HCT116 (cell line): ENCODE measurements at regions not wholly inside any gene's neighbourhood (a gene's known extent, or its start where the extent isn't known, plus 50 kb on each side); places are given as distances from the start of the nearest gene placed in this dataset.

Experiments
- ATAC-seq: fragments of 200-7000 bp; cut with Tn5 transposase; 2 replicates; pipeline ENCODE4 v1.9.1; 2020; ENCODE audit warnings: mild to moderate bottlenecking, moderate library complexity
- BruUV-seq: library from RNA; stranded (reverse); fragments of 400-500 nt; replicated peaks from 2 replicates; lab custom pipeline; 2021; lab: Mats Ljungman, UMichigan
- CTCF ChIA-PET: fragments of 300-600 bp; sonication (Branson Sonifier 250); formaldehyde crosslinking; loops from one replicate; lab custom pipeline; 2021; ENCODE audit warnings: antibody characterized with exemption; lab: Charles Lee
- POLR2A ChIA-PET: fragments of 300-600, 350-600 bp; sonication (Branson Sonifier 250); formaldehyde crosslinking; loops from one replicate; lab custom pipeline; 2021; ENCODE audit warnings: antibody characterized with exemption; lab: Charles Lee
- RAD21 ChIA-PET, 2 experiments: fragments of 300-600 bp; sonication (Branson Sonifier 250); formaldehyde crosslinking; loops; one replicate each; lab custom pipeline; 2023; ENCODE audit warnings: low total read pairs in 2 of 2; ENCODE audit not compliant: uncharacterized antibody in 2 of 2, unreplicated experiment in 2 of 2, low non-redundant PET in 1 of 2; lab: Charles Lee
- DNase-seq: peaks from one replicate; pipeline ENCODE4 v3.0.0-alpha.2; 2010; ENCODE audit warnings: low read depth, low spot score
- H2AFZ ChIP-seq: fragments of 200-600 bp; shearing (Covaris generic), sonication (generic); 2 replicates; pipeline ENCODE4 v1.6.1; 2017; ENCODE audit warnings: low read depth, mixed run types, mixed read lengths, antibody characterized with exemption, low read length; ENCODE audit not compliant: poor library complexity, severe bottlenecking
- H3K27ac ChIP-seq: 2 replicates; pipeline ENCODE4 v1.5.1; 2012; ENCODE audit warnings: low read depth, low read length
- H3K27me3 ChIP-seq: fragments of 200-600 bp; sonication (generic); 2 replicates; pipeline ENCODE4 v1.6.1; 2016; ENCODE audit warnings: mixed run types, low read length, mixed read lengths; ENCODE audit not compliant: insufficient read depth
- H3K36me3 ChIP-seq, 2 experiments: fragments of 200-500 bp in 1 of 2; fragments of 200-600 bp in 1 of 2; sonication (Bioruptor generic) in 1 of 2; sonication (generic) in 1 of 2; 2 replicates each; pipeline versions ENCODE4 v1.5.1 to v1.6.1; 2014 to 2016; ENCODE audit warnings: low read length in 2 of 2, inconsistent platforms in 1 of 2, mixed read lengths in 1 of 2, mixed run types in 1 of 2; ENCODE audit not compliant: insufficient read depth in 2 of 2, control insufficient read depth in 1 of 2
- H3K4me1 ChIP-seq, 2 experiments: fragments of 200-600 bp in 1 of 2; sonication (generic) in 1 of 2; 2 replicates each; pipeline versions ENCODE4 v1.5.1 to v1.6.1; 2012 to 2017; ENCODE audit warnings: low read length in 2 of 2, inconsistent platforms in 1 of 2, mild to moderate bottlenecking in 1 of 2, mixed read lengths in 1 of 2, mixed run types in 1 of 2, moderate library complexity in 1 of 2; ENCODE audit not compliant: insufficient read depth in 2 of 2, control insufficient read depth in 1 of 2
- H3K4me2 ChIP-seq: fragments of 200-600 bp; sonication (generic); 2 replicates; pipeline ENCODE4 v1.6.1; 2017; ENCODE audit warnings: mixed run types, low read length, mixed read lengths
- H3K4me3 ChIP-seq, 2 experiments: fragments of 200-600 bp in 1 of 2; sonication (generic) in 1 of 2; replicated peaks in 1 of 2; 2 replicates each; pipeline ENCODE4 v1.5.1; 2011 to 2016; ENCODE audit warnings: low read length in 2 of 2, control low read depth in 1 of 2, low read depth in 1 of 2, mild to moderate bottlenecking in 1 of 2, mixed read lengths in 1 of 2, mixed run types in 1 of 2
- H3K79me2 ChIP-seq: fragments of 200-600 bp; sonication (generic); 2 replicates; pipeline ENCODE4 v1.6.1; 2017; ENCODE audit warnings: mild to moderate bottlenecking, mixed run types, low read length, moderate library complexity, mixed read lengths; ENCODE audit not compliant: insufficient read depth
- H3K9ac ChIP-seq: fragments of 200-600 bp; sonication (generic); 2 replicates; pipeline ENCODE4 v1.6.1; 2016; ENCODE audit warnings: low read length, mixed read lengths
- H3K9me2 ChIP-seq: fragments of 200-600 bp; sonication (generic), shearing (Covaris generic); 2 replicates; pipeline ENCODE4 v1.6.1; 2017; ENCODE audit warnings: mixed run types, mild to moderate bottlenecking, moderate library complexity; ENCODE audit not compliant: insufficient read depth
- H3K9me3 ChIP-seq, 2 experiments: fragments of 200-500 bp in 1 of 2; fragments of 200-600 bp in 1 of 2; sonication (Bioruptor generic) in 1 of 2; sonication (generic) in 1 of 2; 2 replicates each; pipeline ENCODE4 v1.6.1; 2014 to 2017; ENCODE audit warnings: low read length in 2 of 2, mixed read lengths in 2 of 2, inconsistent platforms in 1 of 2, low read depth in 1 of 2, mild to moderate bottlenecking in 1 of 2, mixed run types in 1 of 2, moderate library complexity in 1 of 2; ENCODE audit not compliant: control insufficient read depth in 1 of 2, insufficient read depth in 1 of 2
- H4K20me1 ChIP-seq: fragments of 200-600 bp; sonication (generic), shearing (Covaris generic); 2 replicates; pipeline ENCODE4 v1.6.1; 2017; ENCODE audit warnings: mixed run types, mild to moderate bottlenecking, moderate library complexity; ENCODE audit not compliant: insufficient read depth
- CBX3 ChIP-seq: IDR thresholded peaks from 2 replicates; pipeline ENCODE4 v1.6.1; 2012; ENCODE audit warnings: low read depth
- CEBPB ChIP-seq: IDR thresholded peaks from 2 replicates; pipeline ENCODE4 v1.6.1; 2012; ENCODE audit warnings: low read depth
- EGR1 ChIP-seq: IDR thresholded peaks from 2 replicates; pipeline ENCODE4 v1.6.1; 2012; ENCODE audit warnings: low read depth
- ELF1 ChIP-seq: IDR thresholded peaks from 2 replicates; pipeline ENCODE4 v1.6.1; 2012; ENCODE audit warnings: low read depth, borderline replicate concordance
- EZH2 ChIP-seq: fragments of 200-600 bp; sonication (generic); IDR thresholded peaks from 2 replicates; pipeline ENCODE4 v1.6.1; 2017; ENCODE audit warnings: antibody characterized with exemption, mixed run types
- EZH2phosphoT487 ChIP-seq: fragments of 200-600 bp; IDR thresholded peaks from 2 replicates; pipeline ENCODE4 v1.6.1; 2018; ENCODE audit warnings: antibody characterized with exemption, borderline replicate concordance
- FOSL1 ChIP-seq: IDR thresholded peaks from 2 replicates; pipeline ENCODE4 v1.6.1; 2012; ENCODE audit warnings: low read depth
- JUND ChIP-seq: IDR thresholded peaks from 2 replicates; pipeline ENCODE4 v1.6.1; 2012
- MAX ChIP-seq: IDR thresholded peaks from 2 replicates; pipeline ENCODE4 v1.6.1; 2012
- POLR2A ChIP-seq: IDR thresholded peaks from 2 replicates; pipeline ENCODE4 v1.7.0; 2011; ENCODE audit warnings: borderline replicate concordance; ENCODE audit not compliant: insufficient read depth, insufficient read length; ENCODE audit errors: extremely low read depth
- SIN3A ChIP-seq: IDR thresholded peaks from 2 replicates; pipeline ENCODE4 v1.6.1; 2012; ENCODE audit warnings: low read depth
- SP1 ChIP-seq: IDR thresholded peaks from 2 replicates; pipeline ENCODE4 v1.6.1; 2012; ENCODE audit warnings: low read depth
- SRF ChIP-seq: IDR thresholded peaks from 2 replicates; pipeline ENCODE4 v1.6.1; 2012; ENCODE audit warnings: low read depth
- YY1 ChIP-seq: IDR thresholded peaks from 2 replicates; pipeline ENCODE4 v1.6.1; 2011; ENCODE audit warnings: low read length, low read depth, moderate library complexity, mild to moderate bottlenecking; ENCODE audit not compliant: insufficient replicate concordance; ENCODE audit errors: extremely low read depth
- ZNF274 ChIP-seq: fragments of 200-500 bp; sonication (Bioruptor generic); IDR thresholded peaks from 2 replicates; pipeline ENCODE4 v1.6.1; 2014; ENCODE audit warnings: mild to moderate bottlenecking, low read depth, low read length, inconsistent platforms
- intact Hi-C: fragments of 100-400 bp; cut with micrococcal nuclease; formaldehyde crosslinking; loops from 2 replicates; pipeline ENCODE4 v1.10.0; 2022
- TF ChIP-seq, protein P1 (sequence below): IDR thresholded peaks from 2 replicates; pipeline ENCODE4 v1.6.1; 2012
- TF ChIP-seq, protein P2 (sequence below), 3 experiments: fragments of 200-600 bp in 1 of 3; sonication (generic) in 1 of 3; IDR thresholded peaks in 2 of 3; conservative IDR thresholded peaks in 1 of 3; 2 replicates each; pipeline ENCODE4 v1.5.1; 2012 to 2017; ENCODE audit warnings: low read depth in 2 of 3, low read length in 2 of 3, antibody characterized with exemption in 1 of 3, borderline replicate concordance in 1 of 3, control low read depth in 1 of 3, mild to moderate bottlenecking in 1 of 3, mixed read lengths in 1 of 3, mixed run types in 1 of 3, moderate library complexity in 1 of 3; ENCODE audit not compliant: insufficient read depth in 1 of 3
- TF ChIP-seq, protein P3 (sequence below): IDR thresholded peaks from 2 replicates; pipeline ENCODE4 v1.6.1; 2011; ENCODE audit warnings: mild to moderate bottlenecking, low read length, moderate library complexity; ENCODE audit not compliant: insufficient replicate concordance; ENCODE audit errors: extremely low read depth

DNA sequence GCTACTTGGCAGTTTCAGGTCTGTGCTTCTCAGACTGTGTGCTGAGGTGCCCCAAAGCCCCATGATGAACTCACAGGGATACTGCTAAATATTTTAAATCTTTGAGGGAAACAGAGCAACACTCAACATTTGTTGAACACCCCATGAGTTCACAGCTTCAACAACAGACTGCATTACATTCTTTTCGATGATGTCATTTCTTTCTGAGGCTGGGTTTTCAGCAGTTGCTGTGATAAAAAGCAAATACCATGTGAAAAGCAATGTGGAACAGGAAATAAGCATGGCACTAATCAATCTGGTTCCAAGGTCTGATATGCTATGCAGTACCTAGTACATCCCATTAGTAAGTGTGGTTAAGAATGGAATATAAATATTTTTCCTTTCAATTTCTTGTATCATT, 82.7 kb downstream of the RPL27A start:
- BruUV-seq = no TSS peak
- TF ChIP-seq, protein P1, sequence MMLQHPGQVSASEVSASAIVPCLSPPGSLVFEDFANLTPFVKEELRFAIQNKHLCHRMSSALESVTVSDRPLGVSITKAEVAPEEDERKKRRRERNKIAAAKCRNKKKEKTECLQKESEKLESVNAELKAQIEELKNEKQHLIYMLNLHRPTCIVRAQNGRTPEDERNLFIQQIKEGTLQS = no peak
- no peak for TF ChIP-seq EZH2phosphoT487
- TF ChIP-seq, protein P2, sequence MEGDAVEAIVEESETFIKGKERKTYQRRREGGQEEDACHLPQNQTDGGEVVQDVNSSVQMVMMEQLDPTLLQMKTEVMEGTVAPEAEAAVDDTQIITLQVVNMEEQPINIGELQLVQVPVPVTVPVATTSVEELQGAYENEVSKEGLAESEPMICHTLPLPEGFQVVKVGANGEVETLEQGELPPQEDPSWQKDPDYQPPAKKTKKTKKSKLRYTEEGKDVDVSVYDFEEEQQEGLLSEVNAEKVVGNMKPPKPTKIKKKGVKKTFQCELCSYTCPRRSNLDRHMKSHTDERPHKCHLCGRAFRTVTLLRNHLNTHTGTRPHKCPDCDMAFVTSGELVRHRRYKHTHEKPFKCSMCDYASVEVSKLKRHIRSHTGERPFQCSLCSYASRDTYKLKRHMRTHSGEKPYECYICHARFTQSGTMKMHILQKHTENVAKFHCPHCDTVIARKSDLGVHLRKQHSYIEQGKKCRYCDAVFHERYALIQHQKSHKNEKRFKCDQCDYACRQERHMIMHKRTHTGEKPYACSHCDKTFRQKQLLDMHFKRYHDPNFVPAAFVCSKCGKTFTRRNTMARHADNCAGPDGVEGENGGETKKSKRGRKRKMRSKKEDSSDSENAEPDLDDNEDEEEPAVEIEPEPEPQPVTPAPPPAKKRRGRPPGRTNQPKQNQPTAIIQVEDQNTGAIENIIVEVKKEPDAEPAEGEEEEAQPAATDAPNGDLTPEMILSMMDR (IDR thresholded peaks at IDR 0.05 in 2 of 3, conservative IDR thresholded peaks at IDR 0.05 in 1 of 3; ENCODE audit: borderline replicate concordance in 1 of 3, insufficient read depth in 1 of 3, low read depth in 2 of 3, low read length in 2 of 3) = no peak
- TF ChIP-seq EGR1 = no peak
- TF ChIP-seq SP1 = no peak
- no peak for TF ChIP-seq EZH2
- TF ChIP-seq ZNF274 = no peak
- no peak for TF ChIP-seq FOSL1
- TF ChIP-seq SRF = no peak
- TF ChIP-seq YY1 = no peak
- no peak for TF ChIP-seq JUND
- TF ChIP-seq, protein P3, sequence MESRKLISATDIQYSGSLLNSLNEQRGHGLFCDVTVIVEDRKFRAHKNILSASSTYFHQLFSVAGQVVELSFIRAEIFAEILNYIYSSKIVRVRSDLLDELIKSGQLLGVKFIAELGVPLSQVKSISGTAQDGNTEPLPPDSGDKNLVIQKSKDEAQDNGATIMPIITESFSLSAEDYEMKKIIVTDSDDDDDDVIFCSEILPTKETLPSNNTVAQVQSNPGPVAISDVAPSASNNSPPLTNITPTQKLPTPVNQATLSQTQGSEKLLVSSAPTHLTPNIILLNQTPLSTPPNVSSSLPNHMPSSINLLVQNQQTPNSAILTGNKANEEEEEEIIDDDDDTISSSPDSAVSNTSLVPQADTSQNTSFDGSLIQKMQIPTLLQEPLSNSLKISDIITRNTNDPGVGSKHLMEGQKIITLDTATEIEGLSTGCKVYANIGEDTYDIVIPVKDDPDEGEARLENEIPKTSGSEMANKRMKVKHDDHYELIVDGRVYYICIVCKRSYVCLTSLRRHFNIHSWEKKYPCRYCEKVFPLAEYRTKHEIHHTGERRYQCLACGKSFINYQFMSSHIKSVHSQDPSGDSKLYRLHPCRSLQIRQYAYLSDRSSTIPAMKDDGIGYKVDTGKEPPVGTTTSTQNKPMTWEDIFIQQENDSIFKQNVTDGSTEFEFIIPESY = no peak
- no peak for TF ChIP-seq SIN3A
- TF ChIP-seq CEBPB = no peak
- no peak for TF ChIP-seq MAX
- TF ChIP-seq CBX3 = no peak
- no peak for TF ChIP-seq POLR2A
- no peak for TF ChIP-seq ELF1
- no peaks in the 10 kb centered on the region for H3K36me3 ChIP-seq
- no peak overlapping the region for H2AFZ ChIP-seq
- RAD21 ChIA-PET = no interaction called here
- no peak overlapping the region for H3K9ac ChIP-seq
- H3K4me2 ChIP-seq = no peak overlapping the region; the same call in 1 of the 2 replicates
- no peaks in the 10 kb centered on the region for H3K9me2 ChIP-seq
- POLR2A ChIA-PET = no interaction called here
- CTCF ChIA-PET = no interaction called here
- DNase-seq (no peak), ATAC-seq (no peak)
- H3K4me1 ChIP-seq = peaks cover 27 to 49% of the 10 kb centered on the region in 2 experiments
- H3K79me2 ChIP-seq = no peaks in the 10 kb centered on the region
- H3K27ac ChIP-seq = no peak overlapping the region
- no peaks in the 10 kb centered on the region for H3K9me3 ChIP-seq
- intact Hi-C loops = no loop called here
- H3K4me3 ChIP-seq = no peak overlapping the region
- H3K27me3 ChIP-seq = no peaks in the 10 kb centered on the region
- H4K20me1 ChIP-seq = no peaks in the 10 kb centered on the region
